ENCODE measurements at regions not wholly inside any gene's neighbourhood (a gene's known extent, or its start where the extent isn't known, plus 50 kb on each side); places are given as distances from the start of the nearest gene placed in this dataset.

GRCh38 chr2:6370753-6371551, 494.8 kb downstream of the CMPK2 start:
- no peak overlapping the region for H3K9ac ChIP-seq (ENCODE audit: low read length)
- no peaks in the 10 kb centered on the region for H3K27me3 ChIP-seq (ENCODE audit: control insufficient read depth, insufficient read depth, low read length)
- H3K4me1 ChIP-seq (ENCODE audit: control insufficient read depth, insufficient read depth, low read length) = no peaks in the 10 kb centered on the region
- H3K4me3 ChIP-seq (ENCODE audit: low read depth, low read length) = no peak overlapping the region
- H3K27ac ChIP-seq (ENCODE audit: low read depth, low read length) = no peak overlapping the region
- H3K9me3 ChIP-seq (ENCODE audit: control insufficient read depth, insufficient read depth, low read depth, low read length) = no peaks in the 10 kb centered on the region
- H3K36me3 ChIP-seq (ENCODE audit: control insufficient read depth, insufficient read depth, low read length) = no peaks in the 10 kb centered on the region

- no peaks in the 10 kb centered on the region for H3K4me1 ChIP-seq (ENCODE audit: control insufficient read depth, insufficient read depth, low read length)
- H3K27ac ChIP-seq (ENCODE audit: low read depth, low read length) = no peak overlapping the region
- H3K36me3 ChIP-seq (ENCODE audit: control insufficient read depth, insufficient read depth, low read length) = no peaks in the 10 kb centered on the region
- H3K9me3 ChIP-seq (ENCODE audit: control insufficient read depth, insufficient read depth, low read depth, low read length) = no peaks in the 10 kb centered on the region; the same call in 1 of the 2 replicates
- H3K4me3 ChIP-seq (ENCODE audit: low read depth, low read length) = no peak overlapping the region
- no peak overlapping the region for H3K9ac ChIP-seq (ENCODE audit: low read length)
- H3K27me3 ChIP-seq (ENCODE audit: control insufficient read depth, insufficient read depth, low read length) = no peaks in the 10 kb centered on the region
Observed at GRCh38 chr2:6372317-6372901, 493.3 kb downstream of the CMPK2 start.

- no peaks in the 10 kb centered on the region for H3K27me3 ChIP-seq (ENCODE audit: control insufficient read depth, insufficient read depth, low read length)
- peaks cover 5% of the 10 kb centered on the region for H3K9me3 ChIP-seq (ENCODE audit: control insufficient read depth, insufficient read depth, low read depth, low read length)
- H3K4me3 ChIP-seq (ENCODE audit: low read depth, low read length) = no peak overlapping the region
- no peak overlapping the region for H3K27ac ChIP-seq (ENCODE audit: low read depth, low read length)
- H3K36me3 ChIP-seq (ENCODE audit: control insufficient read depth, insufficient read depth, low read length) = no peaks in the 10 kb centered on the region
- no peak overlapping the region for H3K9ac ChIP-seq (ENCODE audit: low read length)
- H3K4me1 ChIP-seq (ENCODE audit: control insufficient read depth, insufficient read depth, low read length) = no peaks in the 10 kb centered on the region
Observed at GRCh38 chr2:6381326-6381725, 484.4 kb downstream of the CMPK2 start.

GRCh38 chr2:6384341-6384740, 481.4 kb downstream of the CMPK2 start:
- no peak overlapping the region for H3K9ac ChIP-seq (ENCODE audit: low read length)
- no peaks in the 10 kb centered on the region for H3K27me3 ChIP-seq (ENCODE audit: control insufficient read depth, insufficient read depth, low read length)
- H3K4me1 ChIP-seq (ENCODE audit: control insufficient read depth, insufficient read depth, low read length) = no peaks in the 10 kb centered on the region
- H3K4me3 ChIP-seq (ENCODE audit: low read depth, low read length) = no peak overlapping the region
- no peaks in the 10 kb centered on the region for H3K36me3 ChIP-seq (ENCODE audit: control insufficient read depth, insufficient read depth, low read length)
- H3K9me3 ChIP-seq (ENCODE audit: control insufficient read depth, insufficient read depth, low read depth, low read length) = no peaks in the 10 kb centered on the region
- no peak overlapping the region for H3K27ac ChIP-seq (ENCODE audit: low read depth, low read length)

- no peak overlapping the region for H3K27ac ChIP-seq (ENCODE audit: low read depth, low read length)
- H3K4me1 ChIP-seq (ENCODE audit: control insufficient read depth, insufficient read depth, low read length) = no peaks in the 10 kb centered on the region
- H3K4me3 ChIP-seq (ENCODE audit: low read depth, low read length) = no peak overlapping the region
- no peaks in the 10 kb centered on the region for H3K9me3 ChIP-seq (ENCODE audit: control insufficient read depth, insufficient read depth, low read depth, low read length)
- no peaks in the 10 kb centered on the region for H3K27me3 ChIP-seq (ENCODE audit: control insufficient read depth, insufficient read depth, low read length)
- no peaks in the 10 kb centered on the region for H3K36me3 ChIP-seq (ENCODE audit: control insufficient read depth, insufficient read depth, low read length)
- no peak overlapping the region for H3K9ac ChIP-seq (ENCODE audit: low read length)
Observed at GRCh38 chr2:6392354-6392753, 473.4 kb downstream of the CMPK2 start.

GRCh38 chr2:6392966-6393365, 472.7 kb downstream of the CMPK2 start:
- Histone ChIP-seq H3K4me1 (ENCODE audit: control insufficient read depth, insufficient read depth, low read length) (no peaks in the 10 kb centered on the region), H3K4me3 (ENCODE audit: low read depth, low read length) (no peak overlapping the region), H3K27ac (ENCODE audit: low read depth, low read length) (no peak overlapping the region), H3K9me3 (ENCODE audit: control insufficient read depth, insufficient read depth, low read depth, low read length) (no peaks in the 10 kb centered on the region), H3K27me3 (ENCODE audit: control insufficient read depth, insufficient read depth, low read length) (no peaks in the 10 kb centered on the region), H3K36me3 (ENCODE audit: control insufficient read depth, insufficient read depth, low read length) (no peaks in the 10 kb centered on the region), H3K9ac (ENCODE audit: low read length) (no peak overlapping the region)

GRCh38 chr2:6393819-6394218, 471.9 kb downstream of the CMPK2 start:
- H3K36me3 ChIP-seq (ENCODE audit: control insufficient read depth, insufficient read depth, low read length) = no peaks in the 10 kb centered on the region
- no peaks in the 10 kb centered on the region for H3K27me3 ChIP-seq (ENCODE audit: control insufficient read depth, insufficient read depth, low read length)
- H3K4me1 ChIP-seq (ENCODE audit: control insufficient read depth, insufficient read depth, low read length) = no peaks in the 10 kb centered on the region
- H3K4me3 ChIP-seq (ENCODE audit: low read depth, low read length) = no peak overlapping the region
- H3K9ac ChIP-seq (ENCODE audit: low read length) = no peak overlapping the region
- no peaks in the 10 kb centered on the region for H3K9me3 ChIP-seq (ENCODE audit: control insufficient read depth, insufficient read depth, low read depth, low read length)
- H3K27ac ChIP-seq (ENCODE audit: low read depth, low read length) = no peak overlapping the region

GRCh38 chr2:6394276-6394675, 471.4 kb downstream of the CMPK2 start:
- H3K27ac ChIP-seq (ENCODE audit: low read depth, low read length) = no peak overlapping the region
- no peaks in the 10 kb centered on the region for H3K27me3 ChIP-seq (ENCODE audit: control insufficient read depth, insufficient read depth, low read length)
- H3K9ac ChIP-seq (ENCODE audit: low read length) = no peak overlapping the region
- H3K36me3 ChIP-seq (ENCODE audit: control insufficient read depth, insufficient read depth, low read length) = no peaks in the 10 kb centered on the region
- no peaks in the 10 kb centered on the region for H3K4me1 ChIP-seq (ENCODE audit: control insufficient read depth, insufficient read depth, low read length)
- no peak overlapping the region for H3K4me3 ChIP-seq (ENCODE audit: low read depth, low read length)
- H3K9me3 ChIP-seq (ENCODE audit: control insufficient read depth, insufficient read depth, low read depth, low read length) = no peaks in the 10 kb centered on the region

- no peaks in the 10 kb centered on the region for H3K9me3 ChIP-seq (ENCODE audit: control insufficient read depth, insufficient read depth, low read depth, low read length)
Observed at GRCh38 chr2:6398421-6398820, 467.3 kb downstream of the CMPK2 start.

GRCh38 chr2:6401301-6401700, 464.4 kb downstream of the CMPK2 start:
- H3K27me3 ChIP-seq (ENCODE audit: control insufficient read depth, insufficient read depth, low read length) = no peaks in the 10 kb centered on the region
- no peak overlapping the region for H3K27ac ChIP-seq (ENCODE audit: low read depth, low read length)
- H3K9me3 ChIP-seq (ENCODE audit: control insufficient read depth, insufficient read depth, low read depth, low read length) = no peaks in the 10 kb centered on the region
- H3K4me1 ChIP-seq (ENCODE audit: control insufficient read depth, insufficient read depth, low read length) = no peaks in the 10 kb centered on the region
- no peaks in the 10 kb centered on the region for H3K36me3 ChIP-seq (ENCODE audit: control insufficient read depth, insufficient read depth, low read length)
- H3K9ac ChIP-seq (ENCODE audit: low read length) = no peak overlapping the region
- no peak overlapping the region for H3K4me3 ChIP-seq (ENCODE audit: low read depth, low read length)

More at GRCh38 chr2:6398421-6398820, 467.3 kb downstream of the CMPK2 start:
- H3K4me3 ChIP-seq (ENCODE audit: low read depth, low read length) = no peak overlapping the region
- H3K4me1 ChIP-seq (ENCODE audit: control insufficient read depth, insufficient read depth, low read length) = no peaks in the 10 kb centered on the region
- no peaks in the 10 kb centered on the region for H3K36me3 ChIP-seq (ENCODE audit: control insufficient read depth, insufficient read depth, low read length)
- H3K27ac ChIP-seq (ENCODE audit: low read depth, low read length) = no peak overlapping the region
- no peaks in the 10 kb centered on the region for H3K27me3 ChIP-seq (ENCODE audit: control insufficient read depth, insufficient read depth, low read length)
- H3K9ac ChIP-seq (ENCODE audit: low read length) = no peak overlapping the region

GRCh38 chr2:6408057-6408456, 457.6 kb downstream of the CMPK2 start:
- no peaks in the 10 kb centered on the region for H3K9me3 ChIP-seq (ENCODE audit: control insufficient read depth, insufficient read depth, low read depth, low read length)
- H3K27me3 ChIP-seq (ENCODE audit: control insufficient read depth, insufficient read depth, low read length) = no peaks in the 10 kb centered on the region

More at GRCh38 chr2:6408057-6408456, 457.6 kb downstream of the CMPK2 start:
- no peaks in the 10 kb centered on the region for H3K4me1 ChIP-seq (ENCODE audit: control insufficient read depth, insufficient read depth, low read length)
- H3K4me3 ChIP-seq (ENCODE audit: low read depth, low read length) = no peak overlapping the region
- no peaks in the 10 kb centered on the region for H3K36me3 ChIP-seq (ENCODE audit: control insufficient read depth, insufficient read depth, low read length)
- H3K9ac ChIP-seq (ENCODE audit: low read length) = no peak overlapping the region
- H3K27ac ChIP-seq (ENCODE audit: low read depth, low read length) = no peak overlapping the region
